ENCODE measurements at regions not wholly inside any gene's neighbourhood (a gene's known extent, or its start where the extent isn't known, plus 50 kb on each side); places are given as distances from the start of the nearest gene placed in this dataset.

DNA sequence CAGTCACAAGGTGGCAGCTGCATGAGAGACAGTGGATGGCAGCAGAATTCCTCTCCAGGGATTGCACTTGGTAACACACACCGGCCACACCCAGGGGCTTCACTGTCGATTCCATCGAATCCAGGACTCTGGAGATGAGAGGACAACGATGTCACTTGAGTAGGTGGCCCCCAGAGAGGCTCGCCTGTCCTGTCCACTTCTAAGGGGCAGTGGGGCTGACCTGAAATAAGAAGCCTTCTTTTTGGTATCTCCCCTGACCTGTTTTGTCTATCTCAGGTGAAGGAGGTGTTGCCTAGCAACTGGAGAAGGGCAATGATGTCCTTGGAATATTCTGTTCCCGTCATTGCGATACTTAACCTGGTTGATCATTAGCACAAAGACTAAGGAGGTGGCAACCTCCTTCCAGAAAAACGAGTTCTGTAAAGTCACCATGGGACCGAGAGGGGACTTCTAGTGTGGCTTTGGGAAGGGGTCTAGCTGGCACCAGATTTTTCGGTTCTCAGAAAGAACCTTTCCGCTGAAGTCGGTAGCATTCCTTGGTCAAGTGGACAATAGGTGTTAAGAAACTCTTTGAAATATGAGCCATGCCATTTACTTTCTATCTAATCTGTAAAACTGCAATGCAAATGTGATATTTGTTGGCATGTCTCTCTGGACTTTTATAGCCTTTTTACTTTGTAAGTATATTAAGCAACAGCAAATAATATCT is 85.2 kb upstream of the TMPRSS2 start:
- ATAC-seq (ENCODE audit: low FRiP score) (no peak), DNase-seq (ENCODE audit: low spot score) (no peak)
- TF ChIP-seq, protein P1, sequence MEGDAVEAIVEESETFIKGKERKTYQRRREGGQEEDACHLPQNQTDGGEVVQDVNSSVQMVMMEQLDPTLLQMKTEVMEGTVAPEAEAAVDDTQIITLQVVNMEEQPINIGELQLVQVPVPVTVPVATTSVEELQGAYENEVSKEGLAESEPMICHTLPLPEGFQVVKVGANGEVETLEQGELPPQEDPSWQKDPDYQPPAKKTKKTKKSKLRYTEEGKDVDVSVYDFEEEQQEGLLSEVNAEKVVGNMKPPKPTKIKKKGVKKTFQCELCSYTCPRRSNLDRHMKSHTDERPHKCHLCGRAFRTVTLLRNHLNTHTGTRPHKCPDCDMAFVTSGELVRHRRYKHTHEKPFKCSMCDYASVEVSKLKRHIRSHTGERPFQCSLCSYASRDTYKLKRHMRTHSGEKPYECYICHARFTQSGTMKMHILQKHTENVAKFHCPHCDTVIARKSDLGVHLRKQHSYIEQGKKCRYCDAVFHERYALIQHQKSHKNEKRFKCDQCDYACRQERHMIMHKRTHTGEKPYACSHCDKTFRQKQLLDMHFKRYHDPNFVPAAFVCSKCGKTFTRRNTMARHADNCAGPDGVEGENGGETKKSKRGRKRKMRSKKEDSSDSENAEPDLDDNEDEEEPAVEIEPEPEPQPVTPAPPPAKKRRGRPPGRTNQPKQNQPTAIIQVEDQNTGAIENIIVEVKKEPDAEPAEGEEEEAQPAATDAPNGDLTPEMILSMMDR (IDR thresholded peaks at IDR 0.05), result no peak

GRCh38 chr21:41589620-41590175 is 81.7 kb upstream of the TMPRSS2 start:
- TF ChIP-seq, protein P1 (IDR thresholded peaks at IDR 0.05), result no peak
- DNase-seq (ENCODE audit: low spot score) (no peak), ATAC-seq (ENCODE audit: low FRiP score) (no peak)

GRCh38 chr21:41589131-41589530 is 81.2 kb upstream of the TMPRSS2 start:
- ATAC-seq (ENCODE audit: low FRiP score) (no peak), DNase-seq (ENCODE audit: low spot score) (no peak)
- TF ChIP-seq, protein P1 (IDR thresholded peaks at IDR 0.05), result no peak

DNA sequence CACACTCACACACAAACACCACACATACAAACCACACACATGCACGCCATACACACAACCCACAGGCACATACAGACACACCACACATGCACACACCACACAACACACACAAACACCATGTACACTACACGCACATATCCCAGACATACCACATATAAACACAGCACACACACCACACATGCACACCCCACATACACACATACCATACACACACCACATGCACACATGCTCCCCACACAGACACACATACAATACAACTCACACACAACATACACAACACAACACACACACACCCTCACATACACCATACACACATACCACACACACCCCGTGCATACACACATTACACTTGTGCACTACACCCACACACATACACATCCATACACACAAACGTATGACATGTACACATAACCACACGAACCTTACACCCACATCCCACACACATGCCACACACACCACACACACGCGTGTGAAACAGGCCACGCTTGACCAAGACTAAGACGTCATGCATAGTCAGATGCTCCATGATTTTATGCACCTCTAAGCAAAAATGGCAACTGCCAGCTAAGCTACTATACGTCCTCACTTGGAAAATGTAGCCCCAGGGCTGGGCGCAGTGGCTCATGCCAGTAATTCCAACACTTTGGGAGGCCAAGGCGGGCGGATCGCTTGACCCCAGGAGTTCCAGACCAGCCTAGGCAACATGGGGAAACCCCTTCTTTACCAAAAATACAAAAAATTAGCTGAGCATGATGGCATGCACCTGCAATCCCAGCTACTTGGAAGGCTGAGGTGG is 77.4 kb upstream of the TMPRSS2 start:
- TF ChIP-seq, protein P1 (IDR thresholded peaks at IDR 0.05), result no peak
- DNase-seq (ENCODE audit: low spot score), result no peak
- no peak for ATAC-seq (ENCODE audit: low FRiP score)

GRCh38 chr21:41584603-41585176 is 76.7 kb upstream of the TMPRSS2 start:
- TF ChIP-seq, protein P1 (IDR thresholded peaks at IDR 0.05), result no peak
- no peak for ATAC-seq (ENCODE audit: low FRiP score)
- no peak for DNase-seq (ENCODE audit: low spot score)

DNA sequence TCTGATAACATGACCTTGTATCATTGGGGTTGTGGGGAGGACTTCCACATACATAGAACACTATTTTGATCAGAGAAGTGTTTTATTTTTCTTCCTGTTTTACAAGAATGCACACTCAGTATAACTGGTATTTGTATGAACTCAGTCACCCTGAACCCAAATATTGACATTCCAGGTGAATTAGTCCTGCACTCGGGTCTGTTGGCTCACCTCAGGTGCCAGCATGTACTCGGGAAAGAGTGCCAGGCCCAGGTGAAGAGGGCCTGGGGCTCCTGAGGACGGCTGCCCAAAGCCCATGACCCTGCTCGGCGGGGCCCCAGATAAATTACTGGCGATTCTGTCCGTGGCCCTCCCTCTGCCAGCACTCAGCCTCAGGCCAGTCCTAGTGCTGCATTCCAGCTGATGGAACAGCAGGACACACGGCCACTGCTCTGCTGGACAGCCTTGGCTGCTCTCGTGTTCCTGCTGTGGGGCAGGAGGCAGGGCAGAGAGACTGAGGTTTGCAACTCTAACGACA is 75.4 kb upstream of the TMPRSS2 start:
- no peak for DNase-seq (ENCODE audit: low spot score)
- ATAC-seq (ENCODE audit: low FRiP score), result no peak
- TF ChIP-seq, protein P1 (IDR thresholded peaks at IDR 0.05), result no peak

Measured in omental fat pad (tissue), 3 donors.